Tibial nerve (tissue), 4 donors: ENCODE measurements at regions not wholly inside any gene's neighbourhood (a gene's known extent, or its start where the extent isn't known, plus 50 kb on each side); places are given as distances from the start of the nearest gene placed in this dataset.

Source experiments
- CTCF ChIP-seq, 5 experiments: fragments of 200-600 bp in 3 of 5; fragments of 450-650 bp in 2 of 5; sonication (generic) in 3 of 5; IDR thresholded peaks; one replicate each; pipeline ENCODE4 v1.5.1; 2016 to 2019; ENCODE audit warnings: antibody characterized with exemption in 5 of 5, mild to moderate bottlenecking in 3 of 5, moderate library complexity in 2 of 5
- EP300 ChIP-seq, 2 donors: sonication (generic); formaldehyde crosslinking; IDR thresholded peaks; one replicate each; pipeline ENCODE4 v1.6.1; 2017; ENCODE audit warnings: antibody characterized with exemption in 2 of 2, mild to moderate bottlenecking in 1 of 2
- POLR2A ChIP-seq, 2 donors: fragments of 450-650 bp; IDR thresholded peaks; one replicate each; pipeline ENCODE4 v1.6.1; 2017; ENCODE audit warnings: antibody characterized with exemption in 2 of 2, mild to moderate bottlenecking in 2 of 2, moderate library complexity in 2 of 2

DNA sequence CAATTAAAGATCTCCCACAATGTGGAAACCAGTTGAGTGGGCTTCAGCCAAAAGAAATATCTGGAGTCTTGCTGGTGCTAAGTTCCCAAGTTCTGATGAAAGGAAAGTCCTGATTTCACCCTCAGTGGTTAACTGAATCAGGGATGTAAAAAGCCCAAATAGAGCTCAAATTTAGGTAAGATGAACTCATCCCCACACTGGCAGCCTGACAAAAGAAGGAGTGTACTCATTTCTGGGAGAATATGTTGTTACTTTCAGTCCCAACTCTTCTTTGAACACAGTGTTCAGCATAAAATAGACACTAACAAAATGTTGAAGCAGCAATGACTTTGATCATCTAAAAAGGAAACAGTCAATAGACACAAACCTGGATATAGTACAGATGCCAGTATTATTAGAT, 91.7 kb downstream of the CHRM3 start:
- no peak for TF ChIP-seq CTCF (IDR thresholded peaks at IDR 0.05)
- TF ChIP-seq POLR2A (IDR thresholded peaks at IDR 0.05) = no peak
- no peak for TF ChIP-seq EP300 (IDR thresholded peaks at IDR 0.05)
